Hematopoietic multipotent progenitor cell (in vitro differentiated cells): ENCODE measurements at regions not wholly inside any gene's neighbourhood (a gene's known extent, or its start where the extent isn't known, plus 50 kb on each side); places are given as distances from the start of the nearest gene placed in this dataset.

Experiments
- DNase-seq, 3 donors: peaks; one replicate each; pipeline ENCODE4 v3.0.0-alpha.2; 2011 to 2015; ENCODE audit warnings: low read depth in 2 of 3, low spot score in 2 of 3

- DNase-seq = no peak
Observed at GRCh38 chr5:74430631-74431289, 209.8 kb downstream of the ENC1 start.

GRCh38 chr5:74429495-74429894 lies 211.0 kb downstream of the ENC1 start:
- no peak for DNase-seq

GRCh38 chr5:74428876-74429275 lies 211.7 kb downstream of the ENC1 start:
- DNase-seq = no peak

- no peak for DNase-seq
Observed at GRCh38 chr5:74428275-74428674, 212.3 kb downstream of the ENC1 start.

- DNase-seq = no peak
Observed at GRCh38 chr5:74426506-74426905, 214.0 kb downstream of the ENC1 start.

- DNase-seq = no peak
Observed at GRCh38 chr5:74424162-74424868, 216.2 kb downstream of the ENC1 start.

- DNase-seq = no peak
Observed at GRCh38 chr5:74423383-74423782, 217.1 kb downstream of the ENC1 start.

GRCh38 chr5:74422671-74423070 lies 217.9 kb downstream of the ENC1 start:
- DNase-seq = no peak

- DNase-seq = no peak
Observed at GRCh38 chr5:74422030-74422429, 218.5 kb downstream of the ENC1 start.

GRCh38 chr5:74421377-74421776 lies 219.2 kb downstream of the ENC1 start:
- no peak for DNase-seq

- no peak for DNase-seq
Observed at GRCh38 chr5:74420947-74421346, 219.6 kb downstream of the ENC1 start.

- DNase-seq = no peak
Observed at GRCh38 chr5:74420220-74420619, 220.3 kb downstream of the ENC1 start.

GRCh38 chr5:74419468-74419867 lies 221.1 kb downstream of the ENC1 start:
- no peak for DNase-seq

- no peak for DNase-seq
Observed at GRCh38 chr5:74418709-74419108, 221.8 kb downstream of the ENC1 start.

- DNase-seq = no peak
Observed at GRCh38 chr5:74418261-74418660, 222.3 kb downstream of the ENC1 start.

GRCh38 chr5:74415695-74416102 lies 224.8 kb downstream of the ENC1 start:
- peak in 2 of 3 donors; percentile 77 to 93 for DNase-seq

- no peak for DNase-seq
Observed at GRCh38 chr5:74414228-74414627, 226.3 kb downstream of the ENC1 start.

GRCh38 chr5:74413403-74414048 lies 227.0 kb downstream of the ENC1 start:
- no peak for DNase-seq

- DNase-seq = no peak
Observed at GRCh38 chr5:74412066-74412465, 228.5 kb downstream of the ENC1 start.

- no peak for DNase-seq
Observed at GRCh38 chr5:74409712-74410111, 230.8 kb downstream of the ENC1 start.

- DNase-seq = no peak
Observed at GRCh38 chr5:74409166-74409706, 231.3 kb downstream of the ENC1 start.
